Coronary artery (tissue), 2 donors: ENCODE measurements at regions not wholly inside any gene's neighbourhood (a gene's known extent, or its start where the extent isn't known, plus 50 kb on each side); places are given as distances from the start of the nearest gene placed in this dataset.

Source experiments
- DNase-seq: peaks from one replicate; pipeline ENCODE4 v3.0.0-alpha.2; 2017; ENCODE audit warnings: low spot score
- H3K27ac ChIP-seq, 2 donors: fragments of 200-600 bp; sonication (generic); one replicate each; pipeline ENCODE4 v1.5.1; 2016 to 2019
- H3K4me3 ChIP-seq: fragments of 200-600 bp; sonication (generic); 2 replicates; pipeline ENCODE4 v1.5.1; 2016; ENCODE audit warnings: mild to moderate bottlenecking, moderate library complexity
- TF ChIP-seq, protein P1 (sequence below): fragments of 200-600 bp; sonication (generic); IDR thresholded peaks from one replicate; pipeline ENCODE4 v1.5.1; 2019; ENCODE audit warnings: antibody characterized with exemption

DNA sequence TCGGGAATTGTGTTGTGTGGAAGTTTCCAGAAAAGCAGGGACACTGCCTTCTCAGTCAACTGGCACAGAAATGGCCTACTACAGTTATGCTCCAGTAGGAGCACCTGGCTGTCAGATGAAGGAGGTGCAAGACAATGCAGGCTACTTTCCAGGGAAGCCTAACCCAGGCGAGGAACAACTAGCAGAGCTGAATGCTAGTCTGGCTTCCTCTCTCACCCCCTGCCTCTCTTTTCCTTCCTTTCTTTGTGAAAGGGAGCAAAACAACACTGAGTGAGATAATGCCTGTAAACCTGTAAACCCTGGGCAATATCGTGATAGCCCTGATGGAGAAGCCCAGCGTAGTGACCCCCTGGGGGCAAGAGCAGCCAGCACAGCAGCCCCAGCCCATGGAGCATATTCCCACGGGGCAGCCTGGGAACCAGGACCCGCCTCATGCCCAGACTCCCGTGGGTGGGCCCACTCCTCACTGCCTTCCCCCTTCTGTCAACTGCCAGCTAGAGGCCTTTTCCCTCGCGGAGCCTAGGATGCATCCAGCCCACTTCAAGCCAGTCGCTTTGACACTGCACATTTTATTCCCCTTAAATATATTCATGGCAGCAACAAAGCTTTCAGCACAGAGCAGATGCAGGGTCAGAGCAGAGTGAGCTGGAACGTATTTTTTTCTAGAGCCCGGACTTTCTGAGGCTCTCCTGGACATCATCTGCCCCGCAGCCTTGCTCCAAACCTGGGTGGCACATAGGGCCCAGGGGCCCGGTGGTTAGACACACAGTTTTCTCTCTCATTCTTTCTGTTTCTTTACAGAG is 77.0 kb downstream of the PDCL3 start:
- H3K4me3 ChIP-seq, result no peak overlapping the region
- no peak overlapping the region for H3K27ac ChIP-seq
- no peak for DNase-seq
- TF ChIP-seq, protein P1, sequence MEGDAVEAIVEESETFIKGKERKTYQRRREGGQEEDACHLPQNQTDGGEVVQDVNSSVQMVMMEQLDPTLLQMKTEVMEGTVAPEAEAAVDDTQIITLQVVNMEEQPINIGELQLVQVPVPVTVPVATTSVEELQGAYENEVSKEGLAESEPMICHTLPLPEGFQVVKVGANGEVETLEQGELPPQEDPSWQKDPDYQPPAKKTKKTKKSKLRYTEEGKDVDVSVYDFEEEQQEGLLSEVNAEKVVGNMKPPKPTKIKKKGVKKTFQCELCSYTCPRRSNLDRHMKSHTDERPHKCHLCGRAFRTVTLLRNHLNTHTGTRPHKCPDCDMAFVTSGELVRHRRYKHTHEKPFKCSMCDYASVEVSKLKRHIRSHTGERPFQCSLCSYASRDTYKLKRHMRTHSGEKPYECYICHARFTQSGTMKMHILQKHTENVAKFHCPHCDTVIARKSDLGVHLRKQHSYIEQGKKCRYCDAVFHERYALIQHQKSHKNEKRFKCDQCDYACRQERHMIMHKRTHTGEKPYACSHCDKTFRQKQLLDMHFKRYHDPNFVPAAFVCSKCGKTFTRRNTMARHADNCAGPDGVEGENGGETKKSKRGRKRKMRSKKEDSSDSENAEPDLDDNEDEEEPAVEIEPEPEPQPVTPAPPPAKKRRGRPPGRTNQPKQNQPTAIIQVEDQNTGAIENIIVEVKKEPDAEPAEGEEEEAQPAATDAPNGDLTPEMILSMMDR, result no peak

DNA sequence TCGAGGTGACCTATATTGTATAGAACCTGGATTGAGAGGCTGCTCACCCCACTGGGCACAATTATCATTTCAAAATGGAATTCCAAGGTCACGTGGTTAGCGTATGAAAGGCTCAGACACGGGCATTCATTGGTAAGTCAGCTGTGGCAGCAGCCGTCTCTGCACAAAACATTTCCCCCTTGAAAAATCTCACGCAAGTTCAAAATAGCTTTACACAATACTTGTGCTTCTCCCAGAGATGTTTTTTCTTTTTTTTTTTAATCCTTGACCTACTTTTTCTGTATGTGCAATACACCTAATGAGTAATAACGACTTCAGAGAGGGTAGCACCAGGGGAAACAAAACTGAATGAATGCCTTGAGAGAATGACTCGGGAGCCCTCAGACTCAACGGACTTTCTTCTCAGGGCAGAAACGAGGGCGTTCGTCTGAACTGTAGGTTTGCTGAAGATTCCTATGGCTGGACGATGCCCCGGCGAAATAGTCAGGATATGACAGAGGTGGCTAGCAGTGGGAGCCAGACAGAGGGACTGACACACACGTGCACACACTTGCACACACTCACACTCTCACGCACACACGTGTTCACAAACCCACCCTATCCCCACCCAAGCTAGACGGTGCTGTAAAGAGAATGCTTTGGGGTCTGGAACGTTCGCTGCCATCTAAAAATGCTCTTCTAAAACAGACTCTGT is 77.8 kb downstream of the PDCL3 start:
- H3K27ac ChIP-seq, result no peak overlapping the region
- no peak overlapping the region for H3K4me3 ChIP-seq
- TF ChIP-seq, protein P1, result no peak
- DNase-seq, result no peak

DNA sequence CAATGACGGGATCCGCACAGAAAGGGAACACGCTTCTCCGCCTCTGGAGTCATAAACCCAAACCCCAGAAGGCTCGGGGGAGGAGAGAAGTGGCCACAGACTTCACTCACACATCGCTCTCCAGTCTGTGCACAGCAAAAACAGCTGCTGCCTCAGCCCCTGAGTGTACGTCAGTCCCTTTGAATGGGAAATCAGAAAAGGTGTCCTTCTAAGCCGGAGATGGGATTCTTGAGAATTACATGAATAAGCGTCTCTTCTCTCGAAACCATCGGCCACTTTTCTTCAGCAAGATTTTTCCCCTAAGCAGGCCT is 78.3 kb downstream of the PDCL3 start:
- TF ChIP-seq, protein P1, result no peak
- H3K27ac ChIP-seq, result no peak overlapping the region
- DNase-seq, result no peak
- no peak overlapping the region for H3K4me3 ChIP-seq

DNA sequence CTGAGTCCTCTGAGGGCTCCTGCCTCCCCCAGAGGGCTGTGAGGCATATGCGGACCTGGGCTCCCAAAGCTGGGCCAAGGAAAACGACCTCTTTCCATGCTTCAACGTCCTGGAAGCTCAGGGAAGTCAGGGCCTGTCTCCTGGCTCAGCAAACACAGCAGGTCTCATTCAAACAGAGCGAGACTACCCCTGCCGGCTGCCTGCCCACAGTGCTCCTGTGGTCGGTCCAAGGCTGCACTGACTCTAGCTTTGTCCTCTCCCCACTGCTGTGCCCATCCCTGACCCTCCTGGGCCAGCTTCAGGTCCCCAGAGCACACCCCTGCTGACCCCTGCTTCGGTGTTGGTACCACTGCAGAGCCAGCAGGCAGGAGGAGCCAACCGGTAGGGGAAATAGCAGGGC is 79.6 kb downstream of the PDCL3 start:
- DNase-seq, result no peak
- H3K27ac ChIP-seq, result no peak overlapping the region
- TF ChIP-seq, protein P1, result no peak
- H3K4me3 ChIP-seq, result no peak overlapping the region

DNA sequence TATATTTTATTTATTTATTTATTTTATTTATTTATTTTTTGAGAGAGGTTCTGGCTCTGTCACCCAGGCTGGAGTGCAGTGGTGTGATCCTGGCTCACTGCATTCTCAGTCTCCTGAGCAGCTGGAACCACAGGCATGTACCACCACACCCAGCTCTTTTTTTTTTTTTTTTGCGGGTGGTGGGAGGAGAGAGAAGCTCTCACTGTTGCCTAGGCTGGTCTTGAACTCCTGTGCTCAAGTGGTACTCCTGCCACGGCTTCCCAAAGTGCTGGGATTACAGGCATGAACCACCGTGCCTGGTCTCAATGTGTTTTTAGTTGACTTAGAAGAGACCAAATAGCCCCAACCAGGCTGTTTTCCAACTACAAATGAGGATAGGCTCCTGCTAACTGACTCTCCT is 80.7 kb downstream of the PDCL3 start:
- TF ChIP-seq, protein P1, result no peak
- H3K27ac ChIP-seq, result no peak overlapping the region
- no peak for DNase-seq
- H3K4me3 ChIP-seq, result no peak overlapping the region

DNA sequence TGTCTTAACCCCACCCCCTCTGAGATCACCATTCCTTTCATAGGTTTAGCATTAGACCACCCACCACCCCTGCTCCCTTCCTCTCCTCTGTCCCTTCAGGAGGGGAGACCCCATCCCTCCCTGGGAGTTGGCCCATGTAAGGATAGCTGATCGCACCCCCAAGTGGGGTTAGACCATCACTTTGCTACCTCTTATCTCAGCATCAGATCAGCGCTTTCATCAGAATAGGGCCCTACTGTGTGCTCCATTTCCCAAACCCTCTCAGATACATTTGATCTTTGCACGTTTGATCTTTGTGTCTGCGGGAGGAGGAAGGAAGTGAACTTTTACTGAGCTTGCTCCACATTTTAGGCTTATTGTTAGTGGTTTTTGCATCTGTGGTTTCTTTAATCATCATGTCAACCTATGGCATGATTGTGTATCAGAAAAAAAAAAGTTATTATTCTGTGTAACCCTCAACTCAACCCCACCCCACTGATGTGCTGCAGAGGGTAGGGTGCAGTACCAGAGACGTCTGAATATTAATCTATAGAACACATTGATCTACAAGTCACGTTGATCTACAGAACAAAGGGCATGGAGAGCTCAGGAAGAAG is 81.2 kb downstream of the PDCL3 start:
- TF ChIP-seq, protein P1, result no peak
- no peak for DNase-seq
- H3K27ac ChIP-seq, result no peak overlapping the region
- H3K4me3 ChIP-seq, result no peak overlapping the region
